Calu3 (cell line): ENCODE measurements at regions not wholly inside any gene's neighbourhood (a gene's known extent, or its start where the extent isn't known, plus 50 kb on each side); places are given as distances from the start of the nearest gene placed in this dataset.

ENCODE experiments used
- BruUV-seq: library from RNA; stranded (reverse); fragments of 400-500 nt; replicated peaks from 2 replicates; lab custom pipeline; 2021; lab: Mats Ljungman, UMichigan
- CTCF ChIA-PET: fragments of 300-600 bp; sonication (Branson Sonifier 250); formaldehyde crosslinking; loops from one replicate; lab custom pipeline; 2022; ENCODE audit warnings: antibody characterized with exemption; lab: Charles Lee
- DNase-seq: peaks from one replicate; pipeline ENCODE4 v3.0.0; 2022
- H3K27ac Mint-ChIP-seq: one replicate; pipeline ENCODE4 v1.8.0; 2022; ENCODE audit warnings: mixed read lengths; ENCODE audit not compliant: unreplicated experiment
- H3K27me3 Mint-ChIP-seq: one replicate; pipeline ENCODE4 v1.8.0; 2022; ENCODE audit warnings: mixed read lengths; ENCODE audit not compliant: unreplicated experiment
- H3K36me3 Mint-ChIP-seq: one replicate; pipeline ENCODE4 v1.8.0; 2022; ENCODE audit warnings: mild to moderate bottlenecking, moderate library complexity, mixed read lengths; ENCODE audit not compliant: insufficient read depth, unreplicated experiment
- H3K4me1 Mint-ChIP-seq: one replicate; pipeline ENCODE4 v1.8.0; 2022; ENCODE audit warnings: mild to moderate bottlenecking, low read depth, mixed read lengths; ENCODE audit not compliant: unreplicated experiment
- H3K4me3 Mint-ChIP-seq: one replicate; pipeline ENCODE4 v1.8.0; 2022; ENCODE audit warnings: mild to moderate bottlenecking, low read depth, moderate library complexity, mixed read lengths; ENCODE audit not compliant: unreplicated experiment
- H3K9me3 Mint-ChIP-seq: one replicate; pipeline ENCODE4 v1.8.0; 2022; ENCODE audit warnings: low read depth, mixed read lengths; ENCODE audit not compliant: unreplicated experiment
- intact Hi-C: fragments of 100-400 bp; cut with micrococcal nuclease; formaldehyde crosslinking; loops from one replicate; pipeline ENCODE4 v1.10.0; 2022; ENCODE audit not compliant: unreplicated experiment
- TF ChIP-seq, protein P1 (sequence below): fragments of 200-600 bp; IDR thresholded peaks from one replicate; pipeline ENCODE4 v1.8.0; 2022; ENCODE audit warnings: antibody characterized with exemption; ENCODE audit not compliant: unreplicated experiment

DNA sequence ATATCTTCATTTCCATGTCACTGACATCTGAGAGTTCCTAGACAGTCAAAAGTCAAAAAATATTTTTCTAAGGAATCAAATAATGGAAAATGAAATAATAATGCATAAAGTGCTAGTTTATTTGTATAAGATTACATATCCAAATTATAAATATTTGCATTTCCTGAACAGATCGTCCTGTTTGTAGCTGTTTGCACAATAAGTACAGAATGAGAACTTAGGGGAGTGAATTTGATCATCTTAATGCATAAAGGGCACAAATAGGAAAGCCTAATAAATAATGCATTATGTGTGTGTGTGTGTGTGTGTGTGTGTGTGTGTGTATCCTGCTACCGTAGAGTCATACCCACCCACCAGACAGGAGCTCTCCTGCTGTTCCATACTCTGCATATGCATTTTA lies 521.0 kb upstream of the EPHA7 start:
- TF ChIP-seq, protein P1, sequence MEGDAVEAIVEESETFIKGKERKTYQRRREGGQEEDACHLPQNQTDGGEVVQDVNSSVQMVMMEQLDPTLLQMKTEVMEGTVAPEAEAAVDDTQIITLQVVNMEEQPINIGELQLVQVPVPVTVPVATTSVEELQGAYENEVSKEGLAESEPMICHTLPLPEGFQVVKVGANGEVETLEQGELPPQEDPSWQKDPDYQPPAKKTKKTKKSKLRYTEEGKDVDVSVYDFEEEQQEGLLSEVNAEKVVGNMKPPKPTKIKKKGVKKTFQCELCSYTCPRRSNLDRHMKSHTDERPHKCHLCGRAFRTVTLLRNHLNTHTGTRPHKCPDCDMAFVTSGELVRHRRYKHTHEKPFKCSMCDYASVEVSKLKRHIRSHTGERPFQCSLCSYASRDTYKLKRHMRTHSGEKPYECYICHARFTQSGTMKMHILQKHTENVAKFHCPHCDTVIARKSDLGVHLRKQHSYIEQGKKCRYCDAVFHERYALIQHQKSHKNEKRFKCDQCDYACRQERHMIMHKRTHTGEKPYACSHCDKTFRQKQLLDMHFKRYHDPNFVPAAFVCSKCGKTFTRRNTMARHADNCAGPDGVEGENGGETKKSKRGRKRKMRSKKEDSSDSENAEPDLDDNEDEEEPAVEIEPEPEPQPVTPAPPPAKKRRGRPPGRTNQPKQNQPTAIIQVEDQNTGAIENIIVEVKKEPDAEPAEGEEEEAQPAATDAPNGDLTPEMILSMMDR: no peak
- no TSS peak for BruUV-seq
- Mint-ChIP-seq H3K27me3 (no peaks in the 10 kb centered on the region), H3K36me3 (no peaks in the 10 kb centered on the region), H3K4me1 (no peaks in the 10 kb centered on the region), H3K9me3 (peaks cover 5% of the 10 kb centered on the region), H3K4me3 (no peak overlapping the region), H3K27ac (no peak overlapping the region)
- no peak for DNase-seq
- intact Hi-C loops: no loop called here
- CTCF ChIA-PET: no interaction called here

DNA sequence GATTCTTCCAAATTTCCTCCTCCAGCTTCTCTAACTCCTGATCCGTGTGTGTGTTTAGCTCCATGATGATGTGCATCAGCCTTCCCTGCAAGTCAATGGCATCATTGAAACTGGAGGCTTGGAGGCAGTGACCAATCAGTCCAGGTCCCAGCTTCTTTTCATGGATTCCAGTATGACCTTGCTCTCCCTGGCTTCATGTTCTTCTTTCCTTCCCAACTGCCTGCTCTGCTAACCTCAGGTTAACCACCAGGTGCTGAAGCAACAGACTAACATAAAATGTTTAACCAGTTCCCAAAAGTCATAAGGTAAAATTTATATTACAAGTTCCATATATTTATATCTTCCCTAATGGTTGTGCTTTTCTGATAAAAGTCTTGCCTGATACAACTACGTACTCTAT lies 512.8 kb upstream of the EPHA7 start:
- no peak for DNase-seq
- TF ChIP-seq, protein P1: no peak
- no peak overlapping the region for H3K27ac Mint-ChIP-seq
- H3K36me3 Mint-ChIP-seq: no peaks in the 10 kb centered on the region
- peaks cover 8% of the 10 kb centered on the region for H3K9me3 Mint-ChIP-seq
- CTCF ChIA-PET: no interaction called here
- H3K4me1 Mint-ChIP-seq: no peaks in the 10 kb centered on the region
- intact Hi-C loops: no loop called here
- no TSS peak for BruUV-seq
- no peaks in the 10 kb centered on the region for H3K27me3 Mint-ChIP-seq
- H3K4me3 Mint-ChIP-seq: no peak overlapping the region

DNA sequence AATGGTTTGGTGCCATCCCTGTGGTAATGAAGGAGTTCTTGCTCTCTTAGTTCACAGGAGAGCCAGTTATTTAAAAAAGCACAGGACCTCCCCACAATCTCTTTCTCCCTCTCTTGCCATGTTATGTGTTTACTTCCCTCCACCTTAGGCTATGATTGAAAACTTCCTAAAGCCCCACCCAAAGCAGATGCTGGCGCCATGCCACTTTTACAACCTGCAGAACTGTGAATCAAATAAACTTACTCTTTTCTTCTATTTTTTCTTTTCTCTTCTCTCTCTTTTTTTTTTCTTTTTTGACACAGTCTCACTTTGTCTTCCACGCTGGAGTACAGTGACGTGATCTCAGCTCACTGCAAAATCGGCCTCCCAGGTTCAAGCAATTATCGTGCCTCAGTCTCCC lies 508.4 kb upstream of the EPHA7 start:
- CTCF ChIA-PET: no interaction called here
- Mint-ChIP-seq H3K27ac (no peak overlapping the region), H3K9me3 (peaks cover 9% of the 10 kb centered on the region), H3K36me3 (no peaks in the 10 kb centered on the region), H3K4me3 (no peak overlapping the region), H3K4me1 (no peaks in the 10 kb centered on the region), H3K27me3 (no peaks in the 10 kb centered on the region)
- intact Hi-C loops: no loop called here
- TF ChIP-seq, protein P1: no peak
- no peak for DNase-seq
- no TSS peak for BruUV-seq

DNA sequence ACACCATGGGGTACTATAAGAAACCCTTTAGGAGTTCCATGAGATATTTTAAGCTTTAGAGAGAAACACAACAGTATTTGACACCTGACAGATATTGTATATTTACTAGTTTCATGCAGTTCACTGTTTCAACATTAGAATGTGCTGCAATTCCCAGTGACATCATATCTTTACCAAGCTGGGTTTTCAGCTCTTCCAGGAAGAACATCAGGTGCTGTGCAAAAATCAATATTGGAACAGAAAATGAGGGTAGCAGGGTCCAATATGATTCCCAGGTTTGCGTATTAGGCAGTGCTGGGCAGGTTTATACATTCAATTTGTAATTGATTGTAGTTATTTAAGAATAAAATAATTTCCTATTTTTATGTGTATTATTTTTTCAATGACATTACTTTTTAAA lies 500.0 kb upstream of the EPHA7 start:
- Mint-ChIP-seq H3K27ac (no peak overlapping the region), H3K4me1 (no peaks in the 10 kb centered on the region), H3K36me3 (no peaks in the 10 kb centered on the region), H3K27me3 (no peaks in the 10 kb centered on the region), H3K9me3 (peaks cover 7% of the 10 kb centered on the region), H3K4me3 (no peak overlapping the region)
- no peak for DNase-seq
- CTCF ChIA-PET: no interaction called here
- no TSS peak for BruUV-seq
- intact Hi-C loops: no loop called here
- TF ChIP-seq, protein P1: no peak
